ENCODE measurements at regions not wholly inside any gene's neighbourhood (a gene's known extent, or its start where the extent isn't known, plus 50 kb on each side); places are given as distances from the start of the nearest gene placed in this dataset.
"Not testable (repeated sequence)": the region's sequence is repeated elsewhere in the genome, so short reads cannot be mapped to it uniquely, and the experiment has no call there.

GRCh38 chr3:147333098-147333497 lies 73.2 kb downstream of the ZIC4 start:
- no peak for DNase-seq

- DNase-seq = no peak
Observed at GRCh38 chr3:147328711-147329110, 77.6 kb downstream of the ZIC4 start.

GRCh38 chr3:147324356-147324755 lies 82.0 kb downstream of the ZIC4 start:
- no peak for DNase-seq

DNA sequence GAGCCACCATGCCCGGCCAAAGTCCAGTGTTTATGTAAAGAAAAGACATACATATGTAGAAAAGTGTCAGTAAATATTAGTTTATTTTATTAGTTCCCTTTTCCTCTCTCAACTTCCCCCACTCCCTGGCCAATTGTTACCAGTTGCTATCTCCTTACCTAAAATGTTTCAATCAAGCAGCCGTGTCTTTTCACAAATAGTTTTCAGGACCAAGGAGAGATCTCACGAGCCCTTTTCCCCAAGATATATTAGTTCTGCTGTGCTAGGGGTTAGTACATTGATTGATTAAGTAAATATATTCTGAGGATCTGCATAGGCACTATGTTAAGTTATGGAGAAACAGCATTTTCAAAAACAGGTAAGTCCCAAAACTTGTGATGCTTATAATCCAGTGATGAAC lies 87.4 kb downstream of the ZIC4 start:
- no peak for DNase-seq

GRCh38 chr3:147317080-147317479 lies 89.3 kb downstream of the ZIC4 start:
- DNase-seq = not testable (repeated sequence)

- no peak for DNase-seq
Observed at GRCh38 chr3:147313513-147313912, 92.8 kb downstream of the ZIC4 start.

- DNase-seq = no peak
Observed at GRCh38 chr3:147312786-147313280, 93.5 kb downstream of the ZIC4 start.

DNA sequence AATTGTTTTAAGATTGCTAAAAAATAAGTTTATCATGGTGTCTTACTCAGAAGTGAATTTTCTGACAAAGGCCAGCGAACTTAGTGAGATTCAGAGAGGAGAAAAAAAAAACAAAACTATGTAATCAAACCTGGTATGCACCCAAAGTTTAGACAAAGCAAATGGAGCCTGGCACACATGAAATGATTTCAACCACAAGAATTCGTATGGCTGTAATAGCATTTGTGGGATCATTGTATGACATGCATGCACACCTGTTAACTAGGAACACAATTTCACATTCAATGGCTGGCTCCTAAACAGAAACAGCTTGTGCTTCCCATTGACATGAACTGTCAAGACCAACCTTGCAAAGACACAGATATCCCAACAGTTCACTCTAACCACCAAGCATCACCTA lies 94.6 kb downstream of the ZIC4 start:
- no peak for DNase-seq

DNA sequence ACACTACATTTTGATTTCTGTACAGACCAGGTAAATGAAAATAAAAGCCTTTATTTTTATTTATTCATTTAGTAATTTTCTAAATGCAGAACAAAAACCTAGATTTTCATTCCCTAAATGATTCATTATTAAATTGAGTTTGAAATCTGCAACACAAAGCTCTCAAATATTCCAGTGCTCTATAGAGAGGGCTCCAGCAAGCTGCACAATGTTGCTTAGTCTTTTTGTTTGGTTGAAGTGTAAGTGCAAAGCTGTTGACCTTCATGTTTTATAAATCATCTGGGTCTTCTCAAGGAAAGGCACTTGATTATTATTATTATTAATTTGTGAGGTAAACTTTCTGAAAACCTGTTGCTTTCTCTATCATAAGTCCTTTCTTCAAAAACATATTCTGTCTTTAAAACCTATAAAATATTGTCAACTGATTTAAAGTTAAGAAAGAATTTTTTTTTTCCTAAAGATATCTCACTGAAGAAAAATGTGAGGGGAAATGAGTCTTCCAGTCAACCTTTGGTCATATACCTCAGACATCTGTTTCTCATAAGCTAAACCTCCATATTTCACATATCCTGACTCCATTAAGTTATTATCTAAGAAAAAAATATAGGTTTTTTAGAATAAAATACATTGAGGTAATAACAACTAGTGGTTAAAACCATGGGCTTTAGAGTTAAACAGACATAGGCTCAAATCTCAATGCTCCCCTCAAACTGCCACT lies 100.7 kb downstream of the ZIC4 start:
- DNase-seq = no peak

DNA sequence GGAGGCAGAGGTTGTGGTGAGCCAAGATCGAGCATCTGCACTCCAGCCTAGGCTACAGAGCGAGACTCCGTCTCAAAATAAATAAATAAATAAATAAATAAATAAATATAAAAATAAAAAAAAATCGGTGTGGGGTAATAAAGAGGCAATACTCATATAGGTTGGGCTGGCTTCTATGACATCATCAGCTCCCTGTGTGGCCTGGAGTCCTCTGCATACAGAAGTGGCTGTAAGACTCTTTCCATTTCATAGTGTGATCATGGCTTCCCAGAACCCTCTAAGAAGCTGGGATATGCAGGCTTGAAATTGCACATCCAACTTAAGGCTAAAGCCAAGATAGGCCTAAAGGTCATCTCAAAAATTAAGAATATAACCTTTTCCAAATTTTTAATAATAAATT lies 101.6 kb downstream of the ZIC4 start:
- no peak for DNase-seq

- DNase-seq = no peak
Observed at GRCh38 chr3:147301781-147302180, 104.6 kb downstream of the ZIC4 start.

DNA sequence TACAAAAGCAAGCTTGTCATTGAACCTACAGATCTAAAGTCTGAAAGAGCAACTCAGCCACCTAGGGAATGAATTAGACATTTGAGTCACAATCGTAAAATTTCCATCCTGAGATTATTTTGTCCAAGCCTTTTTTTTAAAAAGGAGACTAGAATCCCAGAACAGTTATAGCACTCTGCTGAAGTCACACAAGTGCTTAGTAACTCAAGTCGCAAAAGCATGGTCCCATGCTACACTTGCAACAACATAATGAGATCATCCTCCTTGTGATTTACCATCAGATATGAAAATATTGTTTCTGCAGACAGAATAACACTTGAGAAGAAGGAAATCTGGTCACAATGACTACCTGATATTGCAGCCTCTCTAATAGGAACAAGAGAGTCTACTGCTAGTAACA lies 106.7 kb downstream of the ZIC4 start:
- no peak for DNase-seq

GRCh38 chr3:147298511-147298982 lies 107.8 kb downstream of the ZIC4 start:
- no peak for DNase-seq

DNA sequence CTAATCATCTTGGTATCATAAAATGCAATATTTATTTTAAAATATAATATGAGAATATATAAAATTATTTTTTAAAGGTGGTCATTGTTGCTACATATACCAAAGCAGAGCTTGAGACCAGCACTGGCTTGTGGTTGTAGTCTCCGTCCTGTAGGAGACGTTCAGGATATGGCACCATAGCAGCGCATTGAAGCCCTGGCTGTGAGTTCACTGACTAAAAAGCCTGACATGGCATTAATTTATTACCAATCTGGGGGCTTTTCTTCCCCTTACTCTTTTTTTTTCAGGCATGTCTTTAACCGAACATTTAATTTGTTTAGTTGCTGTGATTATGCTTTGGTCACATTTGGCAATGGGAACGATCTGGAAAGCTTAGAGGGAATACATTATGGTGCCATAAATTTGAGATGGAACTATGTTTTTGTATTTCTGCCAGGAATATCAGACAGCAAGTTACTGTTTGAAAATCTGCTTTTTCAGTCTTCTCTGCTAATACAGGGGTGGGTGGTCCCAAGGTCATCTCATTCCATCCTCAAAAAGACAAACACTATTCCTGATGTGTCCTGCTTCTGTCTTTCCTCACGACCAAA lies 108.5 kb downstream of the ZIC4 start:
- DNase-seq = no peak

DNA sequence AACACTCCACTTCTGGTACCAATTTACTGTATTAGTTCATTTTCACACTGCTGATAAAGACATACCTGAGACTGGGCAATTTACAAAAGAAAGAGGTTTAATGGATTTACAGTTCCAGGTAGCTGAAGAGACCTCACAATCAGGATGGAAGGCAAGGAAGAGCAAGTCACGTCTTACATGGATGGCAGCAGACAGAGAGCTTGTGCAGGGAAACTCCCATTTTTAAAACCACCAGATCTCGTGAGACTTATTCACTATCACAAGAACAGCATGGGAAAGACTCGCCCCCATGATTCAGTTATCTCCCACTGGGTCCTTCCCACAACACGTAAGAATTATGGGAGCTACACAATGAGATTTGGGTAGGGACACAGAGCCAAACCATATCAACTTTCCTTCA lies 119.0 kb downstream of the ZIC4 start:
- DNase-seq = not testable (repeated sequence)

- DNase-seq = no peak
Observed at GRCh38 chr3:147269907-147270306, 136.4 kb downstream of the ZIC4 start.

- no peak for DNase-seq
Observed at GRCh38 chr3:147267434-147267833, 138.9 kb downstream of the ZIC4 start.

- DNase-seq = no peak
Observed at GRCh38 chr3:147257944-147258343, 148.4 kb downstream of the ZIC4 start.

DNA sequence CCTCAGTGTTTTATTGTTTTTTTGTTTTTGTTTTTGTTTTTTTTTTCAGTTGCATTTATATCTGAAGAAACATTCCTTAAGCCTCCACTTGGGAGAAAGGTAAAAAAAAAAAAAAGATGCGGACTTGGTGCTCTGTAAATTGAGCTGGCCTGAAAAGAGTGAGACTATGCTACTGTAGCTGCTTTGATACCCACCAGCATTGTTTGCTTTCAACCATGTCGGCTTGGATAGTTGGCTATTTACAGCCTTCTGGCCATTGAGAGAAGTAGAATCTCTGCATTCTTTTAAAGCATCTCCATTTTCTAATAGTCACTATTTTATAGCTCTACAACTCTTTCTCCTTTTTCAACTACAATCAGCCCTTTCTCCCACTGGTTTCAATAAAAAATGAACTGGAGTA lies 149.6 kb downstream of the ZIC4 start:
- no peak for DNase-seq

- no peak for DNase-seq
Observed at GRCh38 chr3:147246906-147247305, 159.4 kb downstream of the ZIC4 start.

DNA sequence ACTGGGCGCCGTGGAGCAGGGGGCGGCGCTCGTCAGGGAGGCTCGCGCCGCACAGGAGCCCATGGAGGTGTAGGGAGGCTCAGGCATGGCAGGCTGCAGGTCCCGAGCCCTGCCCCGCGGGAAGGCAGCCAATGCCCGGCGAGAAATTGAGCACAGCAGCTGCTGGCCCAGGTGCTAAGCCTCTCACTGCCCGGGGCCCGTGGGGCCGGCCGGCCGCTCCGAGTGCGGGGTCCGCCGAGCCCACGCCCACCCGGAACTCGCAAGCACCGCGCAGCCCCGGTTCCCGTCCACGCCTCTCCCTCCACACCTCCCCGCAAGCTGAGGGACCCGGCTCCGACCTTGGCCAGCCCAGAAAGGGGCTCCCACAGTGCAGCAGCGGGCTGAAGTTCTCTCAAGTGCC lies 160.7 kb downstream of the ZIC4 start:
- DNase-seq = not testable (repeated sequence)

DNA sequence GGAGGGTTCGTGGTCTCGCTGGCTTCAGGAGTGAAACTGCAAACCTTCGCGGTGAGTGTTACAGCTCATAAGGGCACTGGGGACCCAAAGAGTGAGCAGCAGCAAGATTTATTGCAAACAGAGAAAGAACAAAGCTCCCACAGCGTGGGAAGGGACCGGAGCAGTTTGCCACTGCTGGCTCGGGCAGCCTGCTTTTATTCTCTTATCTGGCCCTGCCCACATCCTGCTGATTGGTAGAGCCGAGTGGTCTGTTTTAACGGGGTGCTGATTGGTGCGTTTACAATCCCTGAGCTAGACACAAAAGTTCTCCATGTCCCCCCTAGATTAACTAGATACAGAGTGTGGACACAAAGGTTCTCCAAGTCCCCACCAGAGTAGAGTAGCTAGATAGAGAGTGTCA lies 161.3 kb downstream of the ZIC4 start:
- not testable (repeated sequence) for DNase-seq

- no peak for DNase-seq
Observed at GRCh38 chr3:147244397-147244796, 161.9 kb downstream of the ZIC4 start.

- DNase-seq = no peak
Observed at GRCh38 chr3:147240581-147240980, 165.8 kb downstream of the ZIC4 start.

DNA sequence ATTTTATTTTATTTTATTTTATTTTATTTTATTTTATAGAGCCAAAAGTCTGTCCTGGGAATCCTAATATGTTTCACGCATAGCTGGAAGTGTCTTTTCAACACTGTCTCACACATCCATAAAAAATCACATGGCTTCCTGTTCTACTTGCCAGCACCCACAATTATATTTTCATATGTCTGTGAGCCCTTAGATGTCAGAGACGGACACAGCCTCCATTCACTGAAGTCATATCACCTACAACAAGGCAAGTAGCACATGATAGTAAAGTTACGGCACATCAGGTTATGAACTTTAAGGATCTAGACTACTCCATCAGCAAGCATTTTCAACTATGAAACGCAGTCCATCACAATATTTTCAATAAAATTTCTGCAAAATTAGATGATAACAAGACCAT lies 168.4 kb downstream of the ZIC4 start:
- DNase-seq = no peak
